ENCODE measurements at regions not wholly inside any gene's neighbourhood (a gene's known extent, or its start where the extent isn't known, plus 50 kb on each side); places are given as distances from the start of the nearest gene placed in this dataset.

- TF ChIP-seq CTCF (IDR thresholded peaks at IDR 0.05), result no peak
- TF ChIP-seq POLR2A (IDR thresholded peaks at IDR 0.05), result no peak
Measured at GRCh38 chr5:5884593-5884992, 462.1 kb downstream of the ICE1 start.

All from heart left ventricle (tissue), 13 donors.